Amygdala (tissue), 56 donors: ENCODE measurements at regions not wholly inside any gene's neighbourhood (a gene's known extent, or its start where the extent isn't known, plus 50 kb on each side); places are given as distances from the start of the nearest gene placed in this dataset.
A peak's percentile ranks its signal among the peaks of the same experiment; 100 is the strongest.

ENCODE experiments used
- DNase-seq, 56 donors: peaks; one replicate each; lab custom pipeline; 2025; lab: John Stamatoyannopoulos, UW

DNA sequence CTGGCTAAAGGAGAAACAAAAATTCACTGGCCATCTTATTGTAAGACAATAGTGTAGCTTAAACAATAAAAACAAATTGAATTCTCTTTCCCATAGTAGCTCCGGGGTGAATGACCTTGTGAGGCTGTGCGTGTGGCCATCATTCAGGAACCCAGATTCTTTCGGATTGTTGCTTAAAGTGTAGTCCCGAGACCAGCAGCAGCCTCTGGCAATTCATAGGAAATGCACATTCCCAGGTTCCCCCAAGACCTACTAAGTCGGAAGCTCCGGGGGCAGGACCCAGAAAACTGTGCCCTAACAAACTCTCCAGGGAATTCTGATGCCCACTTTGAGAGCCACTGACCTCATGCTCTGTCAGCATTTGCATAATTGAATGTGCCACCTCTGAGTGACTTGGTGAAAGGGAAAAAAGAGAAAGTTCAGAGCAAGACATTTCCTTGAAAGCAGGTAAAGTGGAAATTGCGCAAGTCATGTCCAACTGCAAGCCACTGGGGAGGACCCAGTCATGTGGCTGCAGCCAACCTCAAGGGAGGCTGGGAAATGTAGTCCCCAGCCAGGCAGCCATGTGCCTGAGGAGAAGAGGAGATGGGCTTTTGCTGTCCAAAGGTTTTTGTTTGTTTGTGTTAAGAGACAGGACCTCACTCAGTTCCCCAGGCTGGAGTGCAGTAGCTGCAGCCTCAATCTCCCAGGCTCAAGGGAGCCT, 50.7 kb upstream of the PNMA8B start:
- peak in 20 of 56 donors; percentile 10 to 67 (median 30) for DNase-seq

DNA sequence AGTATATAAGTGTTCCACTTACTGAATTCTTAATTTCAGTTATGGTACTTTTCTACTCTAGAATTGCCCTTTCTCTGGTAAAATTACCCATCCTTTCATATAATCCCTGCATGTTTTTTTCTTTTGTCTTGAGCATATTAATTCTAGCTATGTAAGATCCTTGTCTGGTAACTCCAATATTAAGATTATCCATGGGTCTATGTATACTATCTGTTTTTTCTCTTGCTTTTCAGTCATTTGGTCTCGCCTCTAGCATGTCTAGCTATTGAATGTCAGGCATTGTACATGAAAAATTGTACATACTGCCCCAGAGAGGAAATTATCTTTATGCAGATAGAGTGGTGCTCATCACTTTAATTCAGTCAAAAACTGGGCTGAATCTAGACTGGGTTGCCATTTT, 50.4 kb upstream of the CALM3 start:
- DNase-seq: no peak

DNA sequence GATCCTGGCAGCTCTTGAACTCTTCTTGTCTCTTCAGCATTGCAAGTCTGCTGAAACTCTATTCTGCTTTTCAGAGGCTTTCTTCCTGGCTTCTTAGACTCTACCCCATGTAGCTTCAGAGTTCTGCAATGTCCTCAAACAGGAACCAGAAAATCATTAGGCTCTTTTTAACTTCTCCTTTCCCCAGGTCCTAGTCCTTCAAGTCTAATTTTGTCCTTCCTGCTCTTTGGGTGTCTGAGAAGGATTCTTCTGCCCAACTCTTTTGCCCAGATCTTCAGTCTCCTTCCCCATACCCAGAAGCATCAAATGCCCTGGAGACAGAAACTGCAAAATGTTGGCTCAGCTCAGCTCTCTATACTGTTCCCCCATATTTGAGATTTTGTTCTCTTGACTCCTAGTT, 50.0 kb upstream of the CALM3 start:
- no peak for DNase-seq
